Calu3 (cell line): ENCODE measurements at regions not wholly inside any gene's neighbourhood (a gene's known extent, or its start where the extent isn't known, plus 50 kb on each side); places are given as distances from the start of the nearest gene placed in this dataset.

Experiments used
- BruUV-seq: library from RNA; stranded (reverse); fragments of 400-500 nt; replicated peaks from 2 replicates; lab custom pipeline; 2021; lab: Mats Ljungman, UMichigan
- CTCF ChIA-PET: fragments of 300-600 bp; sonication (Branson Sonifier 250); formaldehyde crosslinking; loops from one replicate; lab custom pipeline; 2022; ENCODE audit warnings: antibody characterized with exemption; lab: Charles Lee
- DNase-seq: peaks from one replicate; pipeline ENCODE4 v3.0.0; 2022
- H3K27ac Mint-ChIP-seq: one replicate; pipeline ENCODE4 v1.8.0; 2022; ENCODE audit warnings: mixed read lengths; ENCODE audit not compliant: unreplicated experiment
- H3K27me3 Mint-ChIP-seq: one replicate; pipeline ENCODE4 v1.8.0; 2022; ENCODE audit warnings: mixed read lengths; ENCODE audit not compliant: unreplicated experiment
- H3K36me3 Mint-ChIP-seq: one replicate; pipeline ENCODE4 v1.8.0; 2022; ENCODE audit warnings: mild to moderate bottlenecking, moderate library complexity, mixed read lengths; ENCODE audit not compliant: insufficient read depth, unreplicated experiment
- H3K4me1 Mint-ChIP-seq: one replicate; pipeline ENCODE4 v1.8.0; 2022; ENCODE audit warnings: mild to moderate bottlenecking, low read depth, mixed read lengths; ENCODE audit not compliant: unreplicated experiment
- H3K4me3 Mint-ChIP-seq: one replicate; pipeline ENCODE4 v1.8.0; 2022; ENCODE audit warnings: mild to moderate bottlenecking, low read depth, moderate library complexity, mixed read lengths; ENCODE audit not compliant: unreplicated experiment
- H3K9me3 Mint-ChIP-seq: one replicate; pipeline ENCODE4 v1.8.0; 2022; ENCODE audit warnings: low read depth, mixed read lengths; ENCODE audit not compliant: unreplicated experiment
- intact Hi-C: fragments of 100-400 bp; cut with micrococcal nuclease; formaldehyde crosslinking; loops from one replicate; pipeline ENCODE4 v1.10.0; 2022; ENCODE audit not compliant: unreplicated experiment
- TF ChIP-seq, protein P1 (sequence below): fragments of 200-600 bp; IDR thresholded peaks from one replicate; pipeline ENCODE4 v1.8.0; 2022; ENCODE audit warnings: antibody characterized with exemption; ENCODE audit not compliant: unreplicated experiment

DNA sequence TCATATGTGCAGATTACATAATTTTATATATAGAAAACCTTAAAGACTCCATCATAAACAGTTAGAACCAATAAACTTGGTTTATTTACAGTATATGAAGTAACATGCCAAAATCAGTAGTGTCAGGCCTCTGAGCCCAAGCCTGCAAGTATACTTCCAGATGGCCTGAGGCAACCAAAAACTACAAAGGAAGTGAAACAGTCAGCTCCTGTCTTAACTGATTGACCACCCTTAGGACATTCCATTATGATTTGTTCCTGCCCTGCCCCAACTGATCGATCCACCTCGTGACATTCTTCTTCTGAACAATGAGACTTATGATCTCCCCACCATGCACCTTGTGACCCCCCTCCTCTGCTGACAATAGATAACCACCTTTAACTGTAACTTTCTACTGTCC is 630.3 kb downstream of the AMY1C start:
- DNase-seq, result no peak
- BruUV-seq, result no TSS peak
- Mint-ChIP-seq H3K36me3 (no peaks in the 10 kb centered on the region), H3K4me3 (no peak overlapping the region), H3K4me1 (no peaks in the 10 kb centered on the region), H3K27me3 (no peaks in the 10 kb centered on the region), H3K9me3 (peaks cover 5% of the 10 kb centered on the region), H3K27ac (no peak overlapping the region)
- intact Hi-C loops, result no loop called here
- CTCF ChIA-PET, result interaction anchor here (0.6 kb wide), 1 partner anchor 97 kb away, joined by 4 read pairs; no protein-coding TSS in a partner anchor
- TF ChIP-seq, protein P1, sequence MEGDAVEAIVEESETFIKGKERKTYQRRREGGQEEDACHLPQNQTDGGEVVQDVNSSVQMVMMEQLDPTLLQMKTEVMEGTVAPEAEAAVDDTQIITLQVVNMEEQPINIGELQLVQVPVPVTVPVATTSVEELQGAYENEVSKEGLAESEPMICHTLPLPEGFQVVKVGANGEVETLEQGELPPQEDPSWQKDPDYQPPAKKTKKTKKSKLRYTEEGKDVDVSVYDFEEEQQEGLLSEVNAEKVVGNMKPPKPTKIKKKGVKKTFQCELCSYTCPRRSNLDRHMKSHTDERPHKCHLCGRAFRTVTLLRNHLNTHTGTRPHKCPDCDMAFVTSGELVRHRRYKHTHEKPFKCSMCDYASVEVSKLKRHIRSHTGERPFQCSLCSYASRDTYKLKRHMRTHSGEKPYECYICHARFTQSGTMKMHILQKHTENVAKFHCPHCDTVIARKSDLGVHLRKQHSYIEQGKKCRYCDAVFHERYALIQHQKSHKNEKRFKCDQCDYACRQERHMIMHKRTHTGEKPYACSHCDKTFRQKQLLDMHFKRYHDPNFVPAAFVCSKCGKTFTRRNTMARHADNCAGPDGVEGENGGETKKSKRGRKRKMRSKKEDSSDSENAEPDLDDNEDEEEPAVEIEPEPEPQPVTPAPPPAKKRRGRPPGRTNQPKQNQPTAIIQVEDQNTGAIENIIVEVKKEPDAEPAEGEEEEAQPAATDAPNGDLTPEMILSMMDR, result no peak

DNA sequence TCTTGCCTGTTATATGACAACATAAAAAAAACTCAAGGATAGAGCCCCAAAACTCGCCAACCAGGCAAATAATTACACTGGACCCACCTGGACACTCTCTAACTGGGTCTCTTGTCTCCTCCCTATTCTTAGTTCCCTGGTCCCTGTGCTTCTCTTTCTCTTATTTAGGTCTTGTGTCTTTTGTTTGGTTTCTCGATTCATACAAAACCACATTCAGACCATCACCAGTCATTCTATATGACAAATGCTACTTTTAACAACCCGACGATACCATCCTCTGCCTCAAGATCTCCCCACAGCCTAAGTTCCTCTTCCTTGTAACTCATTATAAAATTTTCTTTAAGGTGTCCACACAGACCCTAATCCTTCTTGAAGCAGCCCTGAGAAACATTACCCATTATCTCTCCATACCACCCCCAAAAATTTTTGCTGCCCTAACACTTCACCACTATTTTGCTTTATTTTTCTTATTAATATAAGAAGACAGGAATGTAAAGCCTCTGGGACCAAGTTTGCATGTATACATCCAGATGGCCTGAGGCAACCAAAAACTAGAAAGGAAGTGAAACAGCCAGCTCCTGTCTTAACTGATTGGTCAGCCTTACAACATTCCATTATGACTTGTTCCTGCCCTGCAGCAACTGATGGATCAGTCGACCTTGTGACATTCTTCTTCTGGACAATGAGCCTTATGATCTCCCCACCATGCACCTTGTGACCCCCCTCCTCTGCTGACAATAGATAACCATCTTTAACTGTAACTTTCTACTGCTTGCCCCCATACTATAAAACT is 638.2 kb downstream of the AMY1C start:
- intact Hi-C loops, result no loop called here
- Mint-ChIP-seq H3K4me1 (no peaks in the 10 kb centered on the region), H3K27ac (no peak overlapping the region), H3K36me3 (no peaks in the 10 kb centered on the region), H3K9me3 (peaks cover 6% of the 10 kb centered on the region), H3K4me3 (no peak overlapping the region), H3K27me3 (no peaks in the 10 kb centered on the region)
- no peak for DNase-seq
- TF ChIP-seq, protein P1, result no peak
- CTCF ChIA-PET, result no interaction called here
- no TSS peak for BruUV-seq

DNA sequence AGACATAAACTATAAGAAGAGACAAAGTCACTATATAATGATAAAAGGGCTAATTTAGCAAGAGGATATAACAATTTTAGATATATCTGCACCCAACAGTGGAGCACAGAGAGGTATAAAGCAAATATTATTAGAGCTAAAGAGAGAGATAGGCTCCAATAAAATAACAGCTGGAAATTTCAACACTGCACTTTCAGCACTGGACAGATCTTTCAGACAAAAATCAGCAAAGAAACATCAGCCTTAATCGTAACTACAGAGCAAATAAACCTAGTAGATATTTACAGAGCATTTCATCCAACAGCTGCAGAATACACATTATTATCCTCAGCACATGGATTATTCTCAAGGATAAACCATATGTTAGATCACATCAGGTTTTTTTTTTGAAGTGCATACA is 642.9 kb downstream of the AMY1C start:
- Mint-ChIP-seq H3K27ac (no peak overlapping the region), H3K9me3 (peaks cover 6% of the 10 kb centered on the region), H3K4me1 (no peaks in the 10 kb centered on the region), H3K27me3 (no peaks in the 10 kb centered on the region), H3K4me3 (no peak overlapping the region), H3K36me3 (no peaks in the 10 kb centered on the region)
- no TSS peak for BruUV-seq
- CTCF ChIA-PET, result no interaction called here
- intact Hi-C loops, result loop anchor here (10.0 kb wide), 1 partner anchor 1592 kb away; no protein-coding TSS in a partner anchor
- TF ChIP-seq, protein P1, result no peak
- no peak for DNase-seq

DNA sequence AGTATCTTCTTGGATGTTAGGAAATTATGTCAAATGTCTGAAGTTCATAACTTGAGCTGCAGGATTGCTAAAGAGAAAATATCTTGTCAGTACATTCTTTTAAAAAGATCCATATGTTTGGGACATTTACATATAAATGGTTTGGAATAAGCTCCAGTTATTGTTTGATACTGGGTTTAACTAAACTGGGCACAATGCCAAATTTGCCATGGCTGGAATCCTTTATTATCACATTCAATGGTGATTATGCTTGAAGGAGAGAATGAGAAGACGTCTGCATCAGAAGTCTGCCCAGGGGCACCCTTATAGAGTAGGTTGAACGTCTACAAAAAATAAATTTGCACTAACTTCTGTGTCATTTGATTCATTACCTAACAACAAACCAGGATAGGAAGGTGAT is 652.5 kb downstream of the AMY1C start:
- BruUV-seq, result no TSS peak
- H3K36me3 Mint-ChIP-seq, result no peaks in the 10 kb centered on the region
- CTCF ChIA-PET, result no interaction called here
- DNase-seq, result no peak
- no peaks in the 10 kb centered on the region for H3K4me1 Mint-ChIP-seq
- no peak overlapping the region for H3K27ac Mint-ChIP-seq
- no peak overlapping the region for H3K4me3 Mint-ChIP-seq
- intact Hi-C loops, result no loop called here
- TF ChIP-seq, protein P1, result no peak
- H3K9me3 Mint-ChIP-seq, result no peaks in the 10 kb centered on the region
- no peaks in the 10 kb centered on the region for H3K27me3 Mint-ChIP-seq
